ENCODE measurements at regions not wholly inside any gene's neighbourhood (a gene's known extent, or its start where the extent isn't known, plus 50 kb on each side); places are given as distances from the start of the nearest gene placed in this dataset.
"Not testable (repeated sequence)": the region's sequence is repeated elsewhere in the genome, so short reads cannot be mapped to it uniquely, and the experiment has no call there.

DNA sequence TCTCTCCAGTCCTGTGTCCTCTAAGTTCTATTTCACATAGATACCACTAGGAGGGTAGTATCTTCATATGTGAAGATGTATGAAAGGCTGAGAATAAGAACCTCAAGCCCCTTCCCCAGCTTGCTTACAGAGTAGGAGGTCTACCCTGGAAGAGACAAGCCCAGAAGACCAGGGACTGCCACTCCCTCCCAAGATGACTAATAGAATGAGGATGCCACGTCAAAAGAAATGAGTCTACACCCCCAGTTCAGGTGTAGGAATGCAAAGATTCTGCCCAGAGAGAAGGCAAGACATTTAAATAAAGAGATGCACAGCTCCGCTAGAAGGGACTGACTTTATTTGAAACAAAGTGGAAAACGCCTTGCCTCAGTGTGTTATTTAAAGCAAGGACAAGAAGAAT, 1006.0 kb upstream of the USP15 start:
- H3K9me3 ChIP-seq (ENCODE audit: control insufficient read depth, insufficient read depth, low read length), result no peaks in the 10 kb centered on the region
- H3K27ac ChIP-seq (ENCODE audit: low read depth, low read length), result no peak overlapping the region
- TF ChIP-seq EZH2phosphoT487 (IDR thresholded peaks at IDR 0.05; ENCODE audit: borderline replicate concordance, low read length) (no peak), CTCF (IDR thresholded peaks at IDR 0.05; ENCODE audit: low read depth, low read length, poor library complexity, severe bottlenecking) (no peak)
- no peaks in the 10 kb centered on the region for H3F3A ChIP-seq (ENCODE audit: control insufficient read depth, insufficient read depth)
- no peaks in the 10 kb centered on the region for H3K36me3 ChIP-seq (ENCODE audit: control insufficient read depth, low read length)
- H4K20me1 ChIP-seq (ENCODE audit: control insufficient read depth, insufficient read depth, low read depth, low read length), result no peaks in the 10 kb centered on the region
- no peaks in the 10 kb centered on the region for H3K27me3 ChIP-seq (ENCODE audit: control insufficient read depth, low read length)
- H3K4me1 ChIP-seq (ENCODE audit: control insufficient read depth, low read length), result no peaks in the 10 kb centered on the region
- no peak overlapping the region for H3K4me2 ChIP-seq (ENCODE audit: low read length)
- no peaks in the 10 kb centered on the region for H3K9me2 ChIP-seq (replicated peaks; ENCODE audit: control insufficient read depth, low read length)
- H3K4me3 ChIP-seq (ENCODE audit: low read length), result no peak overlapping the region
- no peaks in the 10 kb centered on the region for H3K79me2 ChIP-seq (ENCODE audit: control insufficient read depth, low read length)

DNA sequence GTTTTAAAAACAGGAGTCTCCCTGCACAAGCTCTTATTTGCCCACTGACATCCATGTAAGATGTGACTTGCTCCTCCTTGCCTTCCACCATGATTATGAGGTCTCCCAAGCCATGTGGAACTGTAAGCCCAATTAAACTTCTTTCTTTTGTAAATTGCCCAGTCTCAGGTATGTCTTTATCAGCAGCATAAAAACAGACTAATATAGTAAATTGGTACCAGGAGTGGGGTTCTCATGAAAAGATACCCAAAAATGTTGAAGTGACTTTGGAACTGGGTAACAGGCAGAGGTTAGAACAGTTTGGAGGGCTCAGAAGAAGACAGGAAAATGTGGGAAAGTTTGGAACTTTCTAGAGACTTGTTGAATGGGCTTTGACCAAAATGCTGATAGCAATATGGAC, 995.9 kb upstream of the USP15 start:
- not testable (repeated sequence) for H3K36me3 ChIP-seq (ENCODE audit: control insufficient read depth, low read length); H3K27ac ChIP-seq (ENCODE audit: low read depth, low read length); H4K20me1 ChIP-seq (ENCODE audit: control insufficient read depth, insufficient read depth, low read depth, low read length); H3K4me1 ChIP-seq (ENCODE audit: control insufficient read depth, low read length); H3K9me3 ChIP-seq (ENCODE audit: control insufficient read depth, insufficient read depth, low read length); H3K9me2 ChIP-seq (replicated peaks; ENCODE audit: control insufficient read depth, low read length); H3K79me2 ChIP-seq (ENCODE audit: control insufficient read depth, low read length); H3F3A ChIP-seq (ENCODE audit: control insufficient read depth, insufficient read depth); H3K27me3 ChIP-seq (ENCODE audit: control insufficient read depth, low read length); H3K4me3 ChIP-seq (ENCODE audit: low read length); H3K4me2 ChIP-seq (ENCODE audit: low read length)

DNA sequence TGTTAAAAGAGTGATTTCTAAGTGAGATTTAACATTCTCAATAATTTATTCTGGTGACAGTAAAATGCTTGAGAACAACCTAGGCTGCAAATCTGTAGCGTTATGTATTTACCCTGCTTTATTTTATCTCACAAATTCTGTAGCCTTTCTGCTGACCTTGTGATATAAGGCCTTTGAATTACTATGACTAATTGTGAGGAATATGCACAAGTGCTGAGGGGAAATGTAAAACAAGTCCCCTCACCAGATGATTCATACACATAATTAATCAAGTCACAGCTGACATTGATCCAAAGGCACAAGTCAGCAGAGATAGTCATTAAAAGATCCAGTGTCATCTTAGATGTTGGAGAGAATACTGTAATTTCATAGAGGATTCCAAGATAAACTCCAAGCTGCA, 992.7 kb upstream of the USP15 start:
- Histone ChIP-seq H3K4me2 (ENCODE audit: low read length) (no peak overlapping the region), H3K36me3 (ENCODE audit: control insufficient read depth, low read length) (no peaks in the 10 kb centered on the region), H3F3A (ENCODE audit: control insufficient read depth, insufficient read depth) (no peaks in the 10 kb centered on the region), H3K4me1 (ENCODE audit: control insufficient read depth, low read length) (no peaks in the 10 kb centered on the region), H3K79me2 (ENCODE audit: control insufficient read depth, low read length) (no peaks in the 10 kb centered on the region), H4K20me1 (ENCODE audit: control insufficient read depth, insufficient read depth, low read depth, low read length) (no peaks in the 10 kb centered on the region), H3K9me3 (ENCODE audit: control insufficient read depth, insufficient read depth, low read length) (peaks cover 3% of the 10 kb centered on the region; the same call in 1 of the 2 replicates), H3K4me3 (ENCODE audit: low read length) (no peak overlapping the region), H3K27ac (ENCODE audit: low read depth, low read length) (no peak overlapping the region), H3K9me2 (replicated peaks; ENCODE audit: control insufficient read depth, low read length) (no peaks in the 10 kb centered on the region), H3K27me3 (ENCODE audit: control insufficient read depth, low read length) (no peaks in the 10 kb centered on the region)
- no peak for TF ChIP-seq CTCF (IDR thresholded peaks at IDR 0.05; ENCODE audit: low read depth, low read length, poor library complexity, severe bottlenecking)

DNA sequence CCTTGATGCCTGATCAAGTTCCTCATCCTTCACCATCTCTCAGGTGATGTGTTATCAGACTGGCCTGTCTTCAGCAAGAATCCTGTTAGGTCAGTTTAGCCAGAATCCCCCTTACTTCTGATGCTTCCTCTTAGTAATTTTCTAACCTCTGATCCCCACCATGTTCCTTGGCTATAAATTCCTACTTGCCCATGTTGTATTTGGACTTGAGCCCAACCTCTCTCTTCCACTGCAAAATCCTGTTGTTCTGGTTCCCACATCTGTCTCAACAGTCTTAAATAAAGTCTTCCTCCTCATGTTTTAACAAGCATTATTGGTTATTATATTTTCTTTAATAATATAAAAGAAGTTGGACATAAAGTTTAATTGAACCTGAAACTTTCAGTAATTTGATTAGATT, 987.8 kb upstream of the USP15 start:
- H3K9me3 ChIP-seq (ENCODE audit: control insufficient read depth, insufficient read depth, low read length), result no peaks in the 10 kb centered on the region
- no peak overlapping the region for H3K4me2 ChIP-seq (ENCODE audit: low read length)
- H3K4me1 ChIP-seq (ENCODE audit: control insufficient read depth, low read length), result no peaks in the 10 kb centered on the region
- no peaks in the 10 kb centered on the region for H3K79me2 ChIP-seq (ENCODE audit: control insufficient read depth, low read length)
- H3K27me3 ChIP-seq (ENCODE audit: control insufficient read depth, low read length), result no peaks in the 10 kb centered on the region
- no peak overlapping the region for H3K4me3 ChIP-seq (ENCODE audit: low read length)
- H4K20me1 ChIP-seq (ENCODE audit: control insufficient read depth, insufficient read depth, low read depth, low read length), result no peaks in the 10 kb centered on the region
- H3K9me2 ChIP-seq (replicated peaks; ENCODE audit: control insufficient read depth, low read length), result no peaks in the 10 kb centered on the region
- H3K36me3 ChIP-seq (ENCODE audit: control insufficient read depth, low read length), result no peaks in the 10 kb centered on the region
- no peaks in the 10 kb centered on the region for H3F3A ChIP-seq (ENCODE audit: control insufficient read depth, insufficient read depth)
- TF ChIP-seq CTCF (IDR thresholded peaks at IDR 0.05; ENCODE audit: low read depth, low read length, poor library complexity, severe bottlenecking), result no peak
- no peak for TF ChIP-seq EZH2phosphoT487 (IDR thresholded peaks at IDR 0.05; ENCODE audit: borderline replicate concordance, low read length)
- H3K27ac ChIP-seq (ENCODE audit: low read depth, low read length), result no peak overlapping the region

Data from DOHH2 (cell line).